ENCODE measurements at regions not wholly inside any gene's neighbourhood (a gene's known extent, or its start where the extent isn't known, plus 50 kb on each side); places are given as distances from the start of the nearest gene placed in this dataset.
"Not testable (repeated sequence)": the region's sequence is repeated elsewhere in the genome, so short reads cannot be mapped to it uniquely, and the experiment has no call there.

DNA sequence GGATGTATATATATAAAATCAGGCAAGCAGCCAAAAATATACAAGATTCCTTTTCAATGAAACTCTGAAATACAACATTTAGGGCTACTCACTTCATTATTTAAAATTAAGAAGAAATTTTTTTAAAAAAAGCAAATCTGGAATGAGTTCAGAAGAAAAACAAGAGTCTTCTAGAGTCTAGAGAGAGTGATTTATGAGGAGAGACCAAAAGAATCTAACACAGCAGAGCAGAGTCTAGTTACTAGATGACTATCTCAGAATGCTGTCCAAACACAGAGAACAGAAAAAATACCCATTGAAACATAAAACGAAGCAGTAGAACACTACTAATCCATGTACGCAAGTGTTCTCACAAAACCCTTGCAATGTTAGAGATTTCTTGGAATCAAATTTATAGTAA lies 275.2 kb upstream of the CBLB start:
- H3K4me1 ChIP-seq: no peaks in the 10 kb centered on the region
- H3K27me3 ChIP-seq (ENCODE audit: insufficient read depth in 3 of 3, low read length in 2 of 3): no peaks in the 10 kb centered on the region
- DNase-seq: no peak
- H3K9me3 ChIP-seq: peaks cover 7% of the 10 kb centered on the region
- WGBS, 3 donors: 65 to 82% (median 76%) methylated on average over 2 of the region's 2 CpGs
- intact Hi-C loops (cut with DNase I): no loop called here
- no peak for ATAC-seq
- no peak overlapping the region for H3K27ac ChIP-seq
- no peaks in the 10 kb centered on the region for H3K36me3 ChIP-seq (ENCODE audit: insufficient read depth in 1 of 2, low read depth in 1 of 2)
- no peak for TF ChIP-seq CTCF (IDR thresholded peaks at IDR 0.05)
- no peak overlapping the region for H3K4me3 ChIP-seq

- 94 to 97% (median 97%) methylated on average over 18 to 28 of the region's 28 CpGs for WGBS, 3 donors
- H3K4me3 ChIP-seq; intact Hi-C loops (cut with DNase I); H3K4me1 ChIP-seq; H3K36me3 ChIP-seq (ENCODE audit: insufficient read depth in 1 of 2, low read depth in 1 of 2); H3K9me3 ChIP-seq; ATAC-seq; H3K27me3 ChIP-seq (ENCODE audit: insufficient read depth in 3 of 3, low read length in 2 of 3); H3K27ac ChIP-seq: not testable (repeated sequence)
- DNase-seq: peak in 1 of 2 donors; percentile 23
Observed at GRCh38 chr3:106148440-106149082, 279.7 kb upstream of the CBLB start.

DNA sequence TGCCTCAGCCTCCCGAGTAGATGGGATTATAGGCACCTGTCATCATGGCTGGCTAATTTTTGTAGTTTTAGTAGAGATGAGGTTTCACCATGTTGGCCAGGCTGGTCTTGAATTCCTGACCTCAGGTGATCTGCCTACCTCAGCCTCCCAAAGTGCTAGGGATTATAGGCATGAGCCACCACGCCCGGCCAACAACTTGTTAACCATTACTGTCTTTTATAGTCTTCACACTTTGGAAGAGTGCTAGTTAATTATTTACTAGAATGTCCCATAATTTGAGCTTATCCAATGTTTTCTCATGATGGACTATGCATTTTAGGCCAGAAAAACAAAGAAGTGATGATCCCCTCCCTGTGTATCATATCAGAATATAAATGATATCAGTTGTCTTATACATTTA lies 288.6 kb upstream of the CBLB start:
- Histone ChIP-seq H3K4me3 (no peak overlapping the region), H3K27me3 (ENCODE audit: insufficient read depth in 3 of 3, low read length in 2 of 3) (no peaks in the 10 kb centered on the region), H3K9me3 (no peaks in the 10 kb centered on the region), H3K36me3 (ENCODE audit: insufficient read depth in 1 of 2, low read depth in 1 of 2) (no peaks in the 10 kb centered on the region), H3K4me1 (no peaks in the 10 kb centered on the region), H3K27ac (no peak overlapping the region)
- ATAC-seq (no peak), DNase-seq (no peak)
- intact Hi-C loops (cut with DNase I): no loop called here
- 89 to 90% (median 90%) methylated on average over 3 of the region's 3 CpGs for WGBS, 3 donors
- no peak for TF ChIP-seq CTCF (IDR thresholded peaks at IDR 0.05)

GRCh38 chr3:106160396-106160795 lies 291.6 kb upstream of the CBLB start:
- no peak overlapping the region for H3K27ac ChIP-seq
- no peak for TF ChIP-seq CTCF (IDR thresholded peaks at IDR 0.05)
- 94 to 100% (median 96%) methylated on average over 1 of the region's 1 CpG for WGBS, 3 donors
- H3K4me1 ChIP-seq: no peaks in the 10 kb centered on the region
- no peak for DNase-seq
- H3K9me3 ChIP-seq: no peaks in the 10 kb centered on the region
- ATAC-seq: no peak
- intact Hi-C loops (cut with DNase I): no loop called here
- H3K36me3 ChIP-seq (ENCODE audit: insufficient read depth in 1 of 2, low read depth in 1 of 2): no peaks in the 10 kb centered on the region
- H3K27me3 ChIP-seq (ENCODE audit: insufficient read depth in 3 of 3, low read length in 2 of 3): no peaks in the 10 kb centered on the region
- no peak overlapping the region for H3K4me3 ChIP-seq

DNA sequence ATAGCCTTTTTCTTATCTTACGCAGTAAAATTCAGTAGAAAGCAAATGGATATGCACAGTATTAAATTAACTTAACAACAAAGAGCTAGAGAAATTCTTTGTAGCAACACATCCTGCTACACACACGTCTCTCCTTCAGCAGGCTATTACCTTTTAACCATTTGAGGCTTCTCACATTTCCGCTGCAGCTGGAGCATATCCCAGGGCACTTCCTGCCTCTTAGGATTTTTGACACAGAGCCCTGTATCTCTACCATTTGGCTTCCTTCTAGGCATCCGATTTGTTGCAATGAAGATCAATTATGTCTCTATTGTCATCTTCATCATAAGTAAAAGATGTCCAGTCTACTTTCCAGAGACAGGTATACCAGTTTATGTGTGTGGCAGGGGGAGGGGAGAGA lies 292.4 kb upstream of the CBLB start:
- TF ChIP-seq CTCF (IDR thresholded peaks at IDR 0.05): no peak
- Histone ChIP-seq H3K27me3 (ENCODE audit: insufficient read depth in 3 of 3, low read length in 2 of 3) (no peaks in the 10 kb centered on the region), H3K4me1 (no peaks in the 10 kb centered on the region), H3K27ac (no peak overlapping the region), H3K4me3 (no peak overlapping the region), H3K36me3 (ENCODE audit: insufficient read depth in 1 of 2, low read depth in 1 of 2) (no peaks in the 10 kb centered on the region), H3K9me3 (no peaks in the 10 kb centered on the region)
- ATAC-seq (no peak), DNase-seq (no peak)
- intact Hi-C loops (cut with DNase I): no loop called here
- 39 to 49% (median 42%) methylated on average over 4 of the region's 4 CpGs for WGBS, 3 donors
